Colonic mucosa (tissue), 4 donors: ENCODE measurements at regions not wholly inside any gene's neighbourhood (a gene's known extent, or its start where the extent isn't known, plus 50 kb on each side); places are given as distances from the start of the nearest gene placed in this dataset.

Experiments
- DNase-seq: peaks from one replicate; pipeline ENCODE4 v3.0.0-alpha.2; 2020
- H3K27ac ChIP-seq: fragments of 200-600 bp; one replicate; pipeline ENCODE4 v1.8.0; 2021
- H3K27me3 ChIP-seq: fragments of 200-600 bp; one replicate; pipeline ENCODE4 v1.8.0; 2021
- H3K36me3 ChIP-seq: fragments of 200-600 bp; one replicate; pipeline ENCODE4 v1.8.0; 2021
- H3K4me1 ChIP-seq: fragments of 200-600 bp; one replicate; pipeline ENCODE4 v1.8.0; 2021; ENCODE audit warnings: mild to moderate bottlenecking
- H3K4me3 ChIP-seq: fragments of 200-600 bp; one replicate; pipeline ENCODE4 v1.8.0; 2021
- H3K9ac ChIP-seq, 2 donors: one replicate each; pipeline ENCODE4 v1.7.0; 2013; ENCODE audit warnings: control low read depth in 2 of 2, low read depth in 2 of 2, low read length in 2 of 2
- H3K9me3 ChIP-seq: fragments of 200-600 bp; one replicate; pipeline ENCODE4 v1.8.0; 2021
- intact Hi-C: fragments of 100-400 bp; cut with DNase I; formaldehyde crosslinking; loops from one replicate; pipeline ENCODE4 v1.14.1; 2022
- TF ChIP-seq, protein P1 (sequence below): fragments of 200-600 bp; IDR thresholded peaks from one replicate; pipeline ENCODE4 v1.8.0; 2022; ENCODE audit warnings: antibody characterized with exemption, mild to moderate bottlenecking
- donor health status: healthy.
- donor health status: DM: no; HTN: no; CAD: no.
- donor health status: DM: no; HTN: no; CAD: no.

DNA sequence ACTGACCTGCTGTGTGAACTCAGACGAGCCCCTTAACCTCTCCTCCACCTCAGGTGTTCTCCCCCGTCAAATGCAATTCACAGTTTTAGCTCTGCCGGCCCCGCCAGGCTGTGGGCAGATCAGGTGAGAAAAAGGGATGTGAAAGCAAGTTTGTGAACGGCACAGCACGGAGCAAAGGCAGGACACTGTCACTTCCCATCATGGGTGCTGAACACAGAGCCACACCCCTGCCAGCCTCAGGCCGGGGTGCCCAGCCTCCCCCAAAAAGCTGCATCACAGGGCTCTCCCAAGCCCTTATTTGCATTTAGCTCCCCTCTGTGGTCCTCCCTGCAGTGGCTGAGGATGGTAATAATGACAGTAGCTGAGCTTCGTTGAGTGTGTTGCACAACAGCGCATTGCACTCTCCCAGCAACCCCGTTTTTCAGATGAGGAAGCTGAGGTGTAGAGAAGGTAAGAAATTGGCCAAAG is 88.8 kb upstream of the TNRC6C start:
- TF ChIP-seq, protein P1, sequence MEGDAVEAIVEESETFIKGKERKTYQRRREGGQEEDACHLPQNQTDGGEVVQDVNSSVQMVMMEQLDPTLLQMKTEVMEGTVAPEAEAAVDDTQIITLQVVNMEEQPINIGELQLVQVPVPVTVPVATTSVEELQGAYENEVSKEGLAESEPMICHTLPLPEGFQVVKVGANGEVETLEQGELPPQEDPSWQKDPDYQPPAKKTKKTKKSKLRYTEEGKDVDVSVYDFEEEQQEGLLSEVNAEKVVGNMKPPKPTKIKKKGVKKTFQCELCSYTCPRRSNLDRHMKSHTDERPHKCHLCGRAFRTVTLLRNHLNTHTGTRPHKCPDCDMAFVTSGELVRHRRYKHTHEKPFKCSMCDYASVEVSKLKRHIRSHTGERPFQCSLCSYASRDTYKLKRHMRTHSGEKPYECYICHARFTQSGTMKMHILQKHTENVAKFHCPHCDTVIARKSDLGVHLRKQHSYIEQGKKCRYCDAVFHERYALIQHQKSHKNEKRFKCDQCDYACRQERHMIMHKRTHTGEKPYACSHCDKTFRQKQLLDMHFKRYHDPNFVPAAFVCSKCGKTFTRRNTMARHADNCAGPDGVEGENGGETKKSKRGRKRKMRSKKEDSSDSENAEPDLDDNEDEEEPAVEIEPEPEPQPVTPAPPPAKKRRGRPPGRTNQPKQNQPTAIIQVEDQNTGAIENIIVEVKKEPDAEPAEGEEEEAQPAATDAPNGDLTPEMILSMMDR: no peak
- Histone ChIP-seq H3K4me3 (no peak overlapping the region), H3K4me1 (no peaks in the 10 kb centered on the region), H3K9ac (no peak overlapping the region), H3K27ac (no peak overlapping the region), H3K9me3 (no peaks in the 10 kb centered on the region), H3K27me3 (no peaks in the 10 kb centered on the region), H3K36me3 (no peaks in the 10 kb centered on the region)
- DNase-seq: no peak
- intact Hi-C loops: no loop called here

DNA sequence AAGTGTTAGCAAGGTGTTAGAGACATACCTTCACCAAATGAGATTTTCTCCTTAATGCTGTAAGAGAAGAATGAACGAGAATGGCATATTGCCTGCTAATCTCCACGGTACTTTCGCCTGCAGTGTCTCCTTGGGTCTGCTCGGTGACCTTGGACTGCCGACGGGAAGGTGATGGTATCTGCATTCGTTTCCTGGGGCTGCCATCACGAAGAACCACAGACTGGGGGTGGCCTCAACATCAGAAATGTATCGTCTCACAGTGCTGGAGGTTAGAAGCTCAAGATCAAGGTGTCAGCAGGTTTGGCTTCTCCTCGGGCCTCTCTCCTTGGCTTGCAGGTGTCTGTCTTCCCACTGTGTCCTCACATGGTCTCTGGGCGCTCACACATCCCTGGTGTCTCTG is 86.3 kb upstream of the TNRC6C start:
- Histone ChIP-seq H3K27ac (no peak overlapping the region), H3K4me3 (no peak overlapping the region), H3K4me1 (no peaks in the 10 kb centered on the region), H3K27me3 (no peaks in the 10 kb centered on the region), H3K9ac (no peak overlapping the region), H3K36me3 (no peaks in the 10 kb centered on the region), H3K9me3 (no peaks in the 10 kb centered on the region)
- no peak for DNase-seq
- TF ChIP-seq, protein P1: no peak
- intact Hi-C loops: no loop called here

DNA sequence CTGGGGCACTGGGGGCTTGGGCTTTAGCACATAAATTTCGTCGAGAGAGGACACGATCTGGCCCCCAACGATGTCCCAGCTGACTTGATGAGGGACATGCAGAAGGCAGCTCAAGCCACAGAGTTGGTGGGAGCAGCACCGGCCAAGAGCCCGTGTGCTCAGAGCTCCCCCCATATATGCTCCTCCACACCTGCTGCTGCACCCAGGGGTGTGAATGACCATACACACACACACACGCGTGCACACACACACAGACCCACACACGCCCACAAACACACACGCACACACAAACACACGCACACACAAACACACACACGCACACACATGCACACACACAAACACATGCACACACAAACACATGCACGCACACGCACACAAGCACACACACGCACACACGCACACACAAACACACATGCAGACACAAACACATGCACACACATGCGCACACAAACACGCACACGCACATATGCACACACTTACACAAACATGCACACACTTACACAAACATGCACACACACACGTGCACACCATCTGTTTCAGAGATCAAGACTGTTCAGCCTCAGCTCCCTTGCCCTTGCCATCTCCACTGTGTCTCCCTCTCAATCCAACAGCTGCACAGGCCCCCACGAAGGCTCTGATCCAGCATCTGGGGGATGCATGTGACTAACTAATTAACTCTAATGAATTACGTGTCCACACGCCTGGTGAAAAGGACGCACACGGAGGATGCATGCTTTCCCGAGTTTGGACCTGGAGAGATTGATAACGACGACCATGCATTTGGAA is 85.6 kb upstream of the TNRC6C start:
- TF ChIP-seq, protein P1: no peak
- H3K4me3 ChIP-seq: no peak overlapping the region
- intact Hi-C loops: no loop called here
- no peak for DNase-seq
- H3K9me3 ChIP-seq: no peaks in the 10 kb centered on the region
- no peak overlapping the region for H3K27ac ChIP-seq
- H3K9ac ChIP-seq: no peak overlapping the region
- no peaks in the 10 kb centered on the region for H3K36me3 ChIP-seq
- no peaks in the 10 kb centered on the region for H3K27me3 ChIP-seq
- H3K4me1 ChIP-seq: no peaks in the 10 kb centered on the region

DNA sequence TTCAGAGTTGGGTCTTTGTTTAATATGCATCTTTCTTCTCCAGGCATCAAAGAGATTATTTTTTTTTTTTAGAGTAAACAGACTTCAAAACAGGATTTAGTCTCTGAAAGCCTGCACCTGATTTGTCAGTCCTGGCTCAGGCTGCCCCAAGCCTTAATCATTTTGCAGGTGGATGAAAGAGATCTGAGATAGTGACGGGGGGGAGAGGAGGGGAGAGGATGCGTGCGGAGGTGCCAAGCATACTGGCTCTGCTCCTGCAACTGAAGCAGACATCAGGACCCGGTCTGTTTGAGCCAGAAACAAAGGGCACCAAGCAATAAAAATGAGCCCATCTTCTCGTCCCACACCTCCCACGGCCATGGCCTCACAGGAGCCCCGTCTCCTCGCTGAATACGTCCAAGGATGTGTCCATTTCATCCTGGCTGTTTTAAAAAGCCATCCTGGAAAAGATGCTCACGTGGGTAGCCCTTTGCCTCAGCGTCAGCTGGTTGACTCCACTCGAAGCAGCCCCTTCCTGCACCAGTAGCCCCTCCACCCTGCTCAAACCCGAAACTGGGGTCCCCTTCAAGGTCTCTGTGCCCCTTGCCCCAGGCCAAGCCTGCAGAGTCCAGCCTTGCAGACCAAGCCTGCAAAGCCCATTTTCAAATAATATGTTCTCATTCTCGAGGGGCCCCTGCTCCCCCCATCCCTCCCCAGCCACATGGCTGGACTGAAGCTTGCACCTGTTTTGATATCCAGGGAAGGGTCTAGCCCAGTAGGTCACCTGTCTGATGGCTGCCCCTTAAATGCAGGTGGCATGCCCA is 84.8 kb upstream of the TNRC6C start:
- TF ChIP-seq, protein P1: no peak
- Histone ChIP-seq H3K9me3 (no peaks in the 10 kb centered on the region), H3K27me3 (no peaks in the 10 kb centered on the region), H3K4me1 (no peaks in the 10 kb centered on the region), H3K27ac (no peak overlapping the region), H3K9ac (no peak overlapping the region), H3K4me3 (no peak overlapping the region), H3K36me3 (no peaks in the 10 kb centered on the region)
- intact Hi-C loops: no loop called here
- no peak for DNase-seq

DNA sequence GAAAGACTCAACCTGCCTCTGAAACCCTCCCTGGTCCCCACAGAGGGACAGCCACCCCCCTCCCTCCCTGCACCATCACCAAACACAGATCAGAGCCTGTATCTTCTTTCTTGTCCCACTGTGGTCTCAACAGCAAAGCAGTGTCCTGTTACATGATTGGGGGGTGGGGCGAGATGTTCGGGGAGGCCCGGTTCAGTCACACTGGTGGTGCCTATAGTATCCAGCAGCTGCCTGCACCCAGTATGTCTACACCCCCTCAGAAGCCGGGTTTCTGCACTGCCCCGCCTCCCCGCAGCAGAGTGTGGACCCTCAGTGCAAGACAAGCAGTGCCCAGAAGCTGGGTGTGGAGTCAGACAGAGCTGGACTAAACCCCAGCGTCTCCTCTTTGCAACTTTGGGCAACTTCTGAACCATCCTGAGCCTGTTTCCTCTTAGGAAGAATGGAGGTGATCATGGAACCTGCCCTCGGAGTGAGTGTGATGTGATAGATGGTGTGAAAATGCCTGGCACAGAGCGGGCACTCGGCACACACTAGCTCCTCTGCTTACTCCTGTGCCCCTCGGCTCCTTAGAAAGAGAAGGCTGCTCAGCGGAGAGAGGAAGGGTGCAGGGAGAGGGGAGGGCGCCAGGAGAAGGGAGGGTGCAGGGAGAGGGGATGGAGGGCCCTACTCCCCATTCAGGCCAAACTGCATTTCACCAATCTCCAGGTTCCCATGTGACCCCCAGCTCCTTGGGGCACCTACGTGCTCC is 84.0 kb upstream of the TNRC6C start:
- no peak overlapping the region for H3K27ac ChIP-seq
- TF ChIP-seq, protein P1: no peak
- no peak overlapping the region for H3K9ac ChIP-seq
- H3K9me3 ChIP-seq: no peaks in the 10 kb centered on the region
- intact Hi-C loops: no loop called here
- H3K27me3 ChIP-seq: no peaks in the 10 kb centered on the region
- no peak for DNase-seq
- no peaks in the 10 kb centered on the region for H3K4me1 ChIP-seq
- no peaks in the 10 kb centered on the region for H3K36me3 ChIP-seq
- H3K4me3 ChIP-seq: no peak overlapping the region
